Upper lobe of right lung (tissue), 1 donor: ENCODE measurements at regions not wholly inside any gene's neighbourhood (a gene's known extent, or its start where the extent isn't known, plus 50 kb on each side); places are given as distances from the start of the nearest gene placed in this dataset.
A peak's percentile ranks its signal among the peaks of the same experiment; 100 is the strongest.

Experiments
- ATAC-seq: fragments of 200-7000 bp; cut with Tn5 transposase; one replicate; pipeline ENCODE4 v1.9.1; 2020; ENCODE audit warnings: mild to moderate bottlenecking, moderate library complexity
- DNase-seq: peaks from one replicate; pipeline ENCODE4 v3.0.0-alpha.2; 2020
- H3K27ac ChIP-seq: fragments of 200-600 bp; one replicate; pipeline ENCODE4 v1.8.0; 2022
- H3K27me3 ChIP-seq: fragments of 200-600 bp; one replicate; pipeline ENCODE4 v1.8.0; 2022; ENCODE audit warnings: mild to moderate bottlenecking
- H3K36me3 ChIP-seq: fragments of 200-600 bp; one replicate; pipeline ENCODE4 v1.8.0; 2022
- H3K4me1 ChIP-seq: fragments of 200-600 bp; one replicate; pipeline ENCODE4 v1.8.0; 2022
- H3K4me3 ChIP-seq: fragments of 200-600 bp; one replicate; pipeline ENCODE4 v1.8.0; 2022; ENCODE audit warnings: mild to moderate bottlenecking
- H3K9me3 ChIP-seq: fragments of 200-600 bp; one replicate; pipeline ENCODE4 v1.8.0; 2022
- CTCF ChIP-seq: fragments of 200-600 bp; IDR thresholded peaks from one replicate; pipeline ENCODE4 v1.8.0; 2022; ENCODE audit warnings: antibody characterized with exemption
- intact Hi-C: fragments of 100-400 bp; cut with DNase I; formaldehyde crosslinking; loops from one replicate; pipeline ENCODE4 v1.11.0; 2022
- donor health status: DM: no; HTN: yes; CAD: no; lungs with severe emphysema.

GRCh38 chr1:164433141-164433817 lies 125.7 kb upstream of the PBX1 start:
- no peak for TF ChIP-seq CTCF
- intact Hi-C loops, result no loop called here
- DNase-seq, result no peak

DNA sequence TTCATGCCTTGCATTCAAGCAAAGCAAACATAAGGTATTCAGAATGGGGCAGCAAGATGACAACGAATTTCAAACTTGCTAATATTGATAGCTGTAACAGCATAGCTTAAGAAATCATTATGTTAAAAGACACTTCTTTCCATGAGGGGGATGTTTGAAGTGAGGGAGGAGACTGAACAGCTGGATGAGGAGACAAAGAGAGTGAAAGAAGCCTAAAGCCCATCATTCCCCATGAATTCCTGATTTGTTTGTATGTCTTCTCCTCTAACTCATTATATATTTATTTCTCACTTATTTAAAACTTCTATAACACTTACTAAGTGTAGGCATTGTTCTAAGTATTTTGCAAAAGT lies 125.2 kb upstream of the PBX1 start:
- H3K27ac ChIP-seq, result no peak overlapping the region
- H3K4me1 ChIP-seq, result no peaks in the 10 kb centered on the region
- H3K27me3 ChIP-seq, result no peaks in the 10 kb centered on the region
- DNase-seq (no peak), ATAC-seq (no peak)
- no peaks in the 10 kb centered on the region for H3K36me3 ChIP-seq
- no peaks in the 10 kb centered on the region for H3K9me3 ChIP-seq
- intact Hi-C loops, result no loop called here
- no peak overlapping the region for H3K4me3 ChIP-seq
- TF ChIP-seq CTCF, result no peak

More at GRCh38 chr1:164433141-164433817, 125.7 kb upstream of the PBX1 start:
- Histone ChIP-seq H3K9me3 (no peaks in the 10 kb centered on the region), H3K4me1 (no peaks in the 10 kb centered on the region), H3K4me3 (no peak overlapping the region), H3K27ac (no peak overlapping the region), H3K36me3 (no peaks in the 10 kb centered on the region), H3K27me3 (no peaks in the 10 kb centered on the region)
- no peak for ATAC-seq

- no peaks in the 10 kb centered on the region for H3K27me3 ChIP-seq
- no peaks in the 10 kb centered on the region for H3K9me3 ChIP-seq
- ATAC-seq, result peak; percentile 79
- no peak for DNase-seq
- no peak overlapping the region for H3K4me3 ChIP-seq
- intact Hi-C loops, result no loop called here
- H3K27ac ChIP-seq, result no peak overlapping the region
- peak; percentile 36 for TF ChIP-seq CTCF
- no peaks in the 10 kb centered on the region for H3K36me3 ChIP-seq
- no peaks in the 10 kb centered on the region for H3K4me1 ChIP-seq
Observed at GRCh38 chr1:164440232-164440631, 118.8 kb upstream of the PBX1 start.

DNA sequence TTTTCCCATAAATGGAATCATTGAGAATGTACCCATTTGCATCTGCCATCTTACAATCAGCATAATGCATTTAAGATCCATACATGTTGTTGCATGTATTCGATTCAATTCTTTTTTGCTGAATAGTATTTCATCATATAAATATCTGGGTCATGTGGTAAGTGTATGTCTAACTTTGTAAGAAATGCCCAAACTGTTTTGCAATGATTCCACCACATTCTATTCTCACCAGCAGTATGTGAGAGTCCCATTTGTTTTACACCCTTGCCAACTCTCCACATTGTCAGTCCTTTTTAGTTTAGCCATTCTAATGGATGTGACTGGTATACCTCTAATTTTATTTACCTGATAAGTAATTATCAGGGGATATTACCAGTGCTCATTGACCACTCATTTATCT lies 115.8 kb upstream of the PBX1 start:
- Histone ChIP-seq H3K4me3 (no peak overlapping the region), H3K36me3 (no peaks in the 10 kb centered on the region), H3K9me3 (no peaks in the 10 kb centered on the region), H3K27ac (no peak overlapping the region), H3K4me1 (no peaks in the 10 kb centered on the region), H3K27me3 (no peaks in the 10 kb centered on the region)
- ATAC-seq (no peak), DNase-seq (no peak)
- TF ChIP-seq CTCF, result no peak
- intact Hi-C loops, result no loop called here

DNA sequence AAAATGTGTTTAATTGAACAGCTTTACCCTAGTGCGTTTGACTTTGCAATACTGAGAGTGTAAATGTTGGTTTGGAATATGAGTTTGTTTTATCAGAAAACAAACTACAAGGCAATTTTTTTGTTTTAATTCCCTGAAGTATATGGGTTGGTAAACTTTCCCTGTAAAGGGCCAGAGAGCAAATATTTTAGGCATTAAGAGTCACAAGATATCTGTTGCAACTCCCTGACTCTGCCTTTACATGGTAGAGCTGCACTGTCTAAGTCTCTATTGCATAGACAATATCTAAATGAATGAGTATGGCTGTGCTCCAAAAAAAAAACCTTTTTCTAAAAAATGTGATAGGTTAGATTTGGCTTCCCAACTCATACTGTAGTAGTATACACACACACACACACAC lies 115.1 kb upstream of the PBX1 start:
- no peak overlapping the region for H3K4me3 ChIP-seq
- no peak for ATAC-seq
- no peaks in the 10 kb centered on the region for H3K27me3 ChIP-seq
- no peaks in the 10 kb centered on the region for H3K4me1 ChIP-seq
- no peak overlapping the region for H3K27ac ChIP-seq
- intact Hi-C loops, result no loop called here
- no peak for DNase-seq
- H3K9me3 ChIP-seq, result no peaks in the 10 kb centered on the region
- H3K36me3 ChIP-seq, result no peaks in the 10 kb centered on the region
- no peak for TF ChIP-seq CTCF

DNA sequence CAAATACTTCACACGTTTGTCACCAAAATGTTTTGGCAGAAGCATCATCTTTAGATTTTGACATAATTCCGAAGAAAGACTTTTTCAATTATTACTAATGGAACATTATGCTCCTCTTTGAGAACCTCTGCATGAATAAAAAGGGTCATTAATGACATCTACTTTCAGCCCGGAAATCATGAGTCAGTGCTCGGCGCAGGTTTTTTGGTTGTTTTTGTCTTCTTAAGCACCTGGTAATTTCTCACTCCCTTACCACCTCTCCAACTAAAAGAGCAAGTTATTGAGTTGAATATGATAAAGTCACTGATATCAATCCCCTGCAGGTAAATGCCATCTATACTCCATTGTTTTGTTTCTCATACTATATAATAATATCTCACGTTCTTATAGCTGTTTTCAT lies 113.0 kb upstream of the PBX1 start:
- Histone ChIP-seq H3K36me3 (no peaks in the 10 kb centered on the region), H3K27me3 (no peaks in the 10 kb centered on the region), H3K4me3 (no peak overlapping the region), H3K27ac (no peak overlapping the region), H3K4me1 (no peaks in the 10 kb centered on the region), H3K9me3 (no peaks in the 10 kb centered on the region)
- TF ChIP-seq CTCF, result no peak
- ATAC-seq (no peak), DNase-seq (no peak)
- intact Hi-C loops, result no loop called here
